Mammary epithelial cell (primary cell): ENCODE measurements at regions not wholly inside any gene's neighbourhood (a gene's known extent, or its start where the extent isn't known, plus 50 kb on each side); places are given as distances from the start of the nearest gene placed in this dataset.

Source experiments
- EZH2 ChIP-seq: IDR thresholded peaks from 2 replicates; pipeline ENCODE4 v1.6.1; 2012; ENCODE audit warnings: low read length, inconsistent platforms, borderline replicate concordance
- TF ChIP-seq, protein P1 (sequence below), 2 donors: IDR thresholded peaks in 1 of 2; conservative IDR thresholded peaks in 1 of 2; 2 replicates each; pipeline ENCODE4 v1.5.1; 2011 to 2012; ENCODE audit warnings: inconsistent platforms in 2 of 2, low read length in 2 of 2, mild to moderate bottlenecking in 2 of 2, control low read depth in 1 of 2, low read depth in 1 of 2; ENCODE audit not compliant: insufficient read depth in 1 of 2; ENCODE audit errors: extremely low read depth in 1 of 2

DNA sequence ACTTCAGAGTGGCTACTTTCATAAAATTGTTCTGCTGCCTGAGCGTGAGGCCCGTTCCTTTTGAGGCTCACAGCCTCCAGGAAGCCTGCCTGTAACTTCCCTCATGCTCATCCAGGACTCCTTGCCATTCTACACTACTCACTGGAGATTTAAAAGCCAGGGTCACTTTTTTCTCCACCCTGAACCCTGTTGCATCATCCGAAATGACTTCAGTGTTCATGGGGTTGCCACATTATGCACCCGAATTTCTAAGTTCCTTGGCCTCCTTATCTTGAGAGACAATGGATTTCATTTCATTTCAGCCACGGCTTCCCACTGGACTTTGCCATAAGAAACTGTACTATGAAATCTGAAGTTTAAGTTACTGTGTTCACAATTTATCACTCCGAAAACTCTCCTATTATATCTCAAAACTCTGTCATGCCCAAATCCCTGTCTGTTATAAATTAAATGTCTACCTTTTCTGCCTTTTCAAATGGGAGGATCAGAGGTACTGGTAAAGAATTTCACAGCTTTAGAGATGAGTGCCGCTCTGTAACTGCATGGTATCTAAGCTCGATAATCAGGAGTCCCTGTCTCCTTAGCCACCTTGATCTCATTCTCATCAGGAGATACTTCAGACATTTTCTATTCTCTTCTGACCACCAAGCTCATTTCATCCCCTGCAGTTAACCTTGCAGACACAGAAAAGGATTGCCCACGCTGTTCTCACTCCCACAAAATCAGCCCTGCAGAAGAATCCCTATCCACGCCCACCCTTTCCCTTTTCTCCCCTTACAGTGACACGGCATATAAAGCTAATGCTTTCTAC, 59.9 kb downstream of the TRIML1 start:
- TF ChIP-seq, protein P1, sequence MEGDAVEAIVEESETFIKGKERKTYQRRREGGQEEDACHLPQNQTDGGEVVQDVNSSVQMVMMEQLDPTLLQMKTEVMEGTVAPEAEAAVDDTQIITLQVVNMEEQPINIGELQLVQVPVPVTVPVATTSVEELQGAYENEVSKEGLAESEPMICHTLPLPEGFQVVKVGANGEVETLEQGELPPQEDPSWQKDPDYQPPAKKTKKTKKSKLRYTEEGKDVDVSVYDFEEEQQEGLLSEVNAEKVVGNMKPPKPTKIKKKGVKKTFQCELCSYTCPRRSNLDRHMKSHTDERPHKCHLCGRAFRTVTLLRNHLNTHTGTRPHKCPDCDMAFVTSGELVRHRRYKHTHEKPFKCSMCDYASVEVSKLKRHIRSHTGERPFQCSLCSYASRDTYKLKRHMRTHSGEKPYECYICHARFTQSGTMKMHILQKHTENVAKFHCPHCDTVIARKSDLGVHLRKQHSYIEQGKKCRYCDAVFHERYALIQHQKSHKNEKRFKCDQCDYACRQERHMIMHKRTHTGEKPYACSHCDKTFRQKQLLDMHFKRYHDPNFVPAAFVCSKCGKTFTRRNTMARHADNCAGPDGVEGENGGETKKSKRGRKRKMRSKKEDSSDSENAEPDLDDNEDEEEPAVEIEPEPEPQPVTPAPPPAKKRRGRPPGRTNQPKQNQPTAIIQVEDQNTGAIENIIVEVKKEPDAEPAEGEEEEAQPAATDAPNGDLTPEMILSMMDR (conservative IDR thresholded peaks at IDR 0.05 in 1 of 2, IDR thresholded peaks at IDR 0.05 in 1 of 2; ENCODE audit: extremely low read depth in 1 of 2, insufficient read depth in 1 of 2, low read depth in 1 of 2, low read length in 2 of 2): no peak
- no peak for TF ChIP-seq EZH2
